SK-MEL-5 (cell line): ENCODE measurements at regions not wholly inside any gene's neighbourhood (a gene's known extent, or its start where the extent isn't known, plus 50 kb on each side); places are given as distances from the start of the nearest gene placed in this dataset.

ENCODE experiments used
- DNase-seq: peaks from one replicate; pipeline ENCODE4 v3.0.0-alpha.2; 2016; ENCODE audit warnings: low read depth, low spot score
- in situ Hi-C: cut with HindIII; loops from 2 replicates; pipeline ENCODE4 v1.10.0; 2016; ENCODE audit warnings: low sequenced_read_pairs, high pct_unique_total_duplicates, low pct_unique_long_range_greater_than_20kb

- no peak for DNase-seq
- in situ Hi-C loops: no loop called here
These were observed 264.0 kb upstream of the SYT1 start for GRCh38 chr12:78600541-78600940.

- no peak for DNase-seq
- in situ Hi-C loops: no loop called here
These were observed 253.1 kb upstream of the SYT1 start for GRCh38 chr12:78611504-78611903.

- no peak for DNase-seq
- in situ Hi-C loops: no loop called here
These were observed 252.4 kb upstream of the SYT1 start for GRCh38 chr12:78612190-78612589.

GRCh38 chr12:78617683-78618082, 246.9 kb upstream of the SYT1 start:
- no peak for DNase-seq
- in situ Hi-C loops: no loop called here

GRCh38 chr12:78622529-78623195, 241.9 kb upstream of the SYT1 start:
- no peak for DNase-seq
- in situ Hi-C loops: no loop called here

GRCh38 chr12:78628491-78629100, 236.0 kb upstream of the SYT1 start:
- no peak for DNase-seq
- in situ Hi-C loops: no loop called here

- DNase-seq: no peak
- in situ Hi-C loops: no loop called here
These were observed 228.2 kb upstream of the SYT1 start for GRCh38 chr12:78636231-78636855.

- in situ Hi-C loops: no loop called here
These were observed 222.6 kb upstream of the SYT1 start for GRCh38 chr12:78641837-78642423.

GRCh38 chr12:78645956-78646355, 218.6 kb upstream of the SYT1 start:
- no peak for DNase-seq
- in situ Hi-C loops: no loop called here

More at GRCh38 chr12:78641837-78642423, 222.6 kb upstream of the SYT1 start:
- peak; percentile 31 for DNase-seq

GRCh38 chr12:78651755-78652154, 212.8 kb upstream of the SYT1 start:
- no peak for DNase-seq
- in situ Hi-C loops: no loop called here

GRCh38 chr12:78666584-78666983, 198.0 kb upstream of the SYT1 start:
- no peak for DNase-seq
- in situ Hi-C loops: no loop called here

GRCh38 chr12:78671295-78671694, 193.3 kb upstream of the SYT1 start:
- no peak for DNase-seq
- in situ Hi-C loops: no loop called here

- DNase-seq: no peak
- in situ Hi-C loops: no loop called here
These were observed 192.5 kb upstream of the SYT1 start for GRCh38 chr12:78672033-78672432.

- in situ Hi-C loops: no loop called here
- peak; percentile 56 for DNase-seq
These were observed 190.1 kb upstream of the SYT1 start for GRCh38 chr12:78674311-78675090.

GRCh38 chr12:78680596-78680995, 184.0 kb upstream of the SYT1 start:
- in situ Hi-C loops: no loop called here
- no peak for DNase-seq

GRCh38 chr12:78683031-78683430, 181.5 kb upstream of the SYT1 start:
- no peak for DNase-seq
- in situ Hi-C loops: no loop called here

GRCh38 chr12:78683626-78684025, 180.9 kb upstream of the SYT1 start:
- in situ Hi-C loops: no loop called here
- no peak for DNase-seq

- in situ Hi-C loops: no loop called here
- DNase-seq: no peak
These were observed 180.2 kb upstream of the SYT1 start for GRCh38 chr12:78684419-78684818.
